Trophoblast cell (in vitro differentiated cells and primary cell): ENCODE measurements at regions not wholly inside any gene's neighbourhood (a gene's known extent, or its start where the extent isn't known, plus 50 kb on each side); places are given as distances from the start of the nearest gene placed in this dataset.

Experiments used
- DNase-seq, 2 donors: peaks; one replicate each; pipeline ENCODE4 v3.0.0-alpha.2; 2016
- H2AFZ ChIP-seq: 2 replicates; pipeline ENCODE4 v1.6.1; 2013; ENCODE audit warnings: low read length, moderate library complexity, mild to moderate bottlenecking; ENCODE audit not compliant: insufficient read depth, poor library complexity
- H2AK5ac ChIP-seq: 2 replicates; pipeline ENCODE4 v1.6.1; 2013; ENCODE audit warnings: mild to moderate bottlenecking, low read length
- H2BK120ac ChIP-seq: 2 replicates; pipeline ENCODE4 v1.6.1; 2013; ENCODE audit warnings: low read length, mild to moderate bottlenecking, moderate library complexity; ENCODE audit not compliant: insufficient read depth, poor library complexity
- H2BK12ac ChIP-seq: 2 replicates; pipeline ENCODE4 v1.6.1; 2013; ENCODE audit warnings: mild to moderate bottlenecking, low read length, moderate library complexity
- H2BK5ac ChIP-seq: 2 replicates; pipeline ENCODE4 v1.6.1; 2013; ENCODE audit warnings: low read length, low read depth, moderate library complexity, mild to moderate bottlenecking; ENCODE audit not compliant: poor library complexity
- H3K14ac ChIP-seq: 2 replicates; pipeline ENCODE4 v1.6.1; 2013; ENCODE audit warnings: mild to moderate bottlenecking, low read length
- H3K18ac ChIP-seq: 2 replicates; pipeline ENCODE4 v1.6.1; 2013; ENCODE audit warnings: mild to moderate bottlenecking, low read length
- H3K23ac ChIP-seq: 2 replicates; pipeline ENCODE4 v1.6.1; 2013; ENCODE audit warnings: low read length
- H3K27ac ChIP-seq: 2 replicates; pipeline ENCODE4 v1.5.1; 2013; ENCODE audit warnings: low read depth, mild to moderate bottlenecking, inconsistent platforms, low read length, moderate library complexity
- H3K27me3 ChIP-seq: 2 replicates; pipeline ENCODE4 v1.6.1; 2013; ENCODE audit warnings: inconsistent platforms, mild to moderate bottlenecking, low read length, moderate library complexity; ENCODE audit not compliant: insufficient read depth
- H3K36me3 ChIP-seq, 2 experiments: 1 replicate in 1 of 2; 2 replicates in 1 of 2; pipeline ENCODE4 v1.6.1; 2013; ENCODE audit warnings: low read length in 2 of 2, mild to moderate bottlenecking in 2 of 2, moderate library complexity in 1 of 2; ENCODE audit not compliant: insufficient read depth in 2 of 2, control insufficient read depth in 1 of 2
- H3K4ac ChIP-seq: 2 replicates; pipeline ENCODE4 v1.6.1; 2013; ENCODE audit warnings: low read depth, mild to moderate bottlenecking, low read length, moderate library complexity
- H3K4me1 ChIP-seq, 2 experiments: 1 replicate in 1 of 2; 2 replicates in 1 of 2; pipeline ENCODE4 v1.6.1; 2013; ENCODE audit warnings: low read length in 2 of 2, mild to moderate bottlenecking in 2 of 2, moderate library complexity in 1 of 2; ENCODE audit not compliant: insufficient read depth in 2 of 2, control insufficient read depth in 1 of 2
- H3K4me2 ChIP-seq: 2 replicates; pipeline ENCODE4 v1.6.1; 2013; ENCODE audit warnings: inconsistent platforms, mild to moderate bottlenecking, low read length, moderate library complexity
- H3K4me3 ChIP-seq: 2 replicates; pipeline ENCODE4 v1.5.1; 2013; ENCODE audit warnings: mild to moderate bottlenecking, low read depth, low read length, inconsistent platforms
- H3K79me1 ChIP-seq: one replicate; pipeline ENCODE4 v1.6.1; 2013; ENCODE audit warnings: low read length
- H3K79me2 ChIP-seq: 2 replicates; pipeline ENCODE4 v1.6.1; 2013; ENCODE audit warnings: low read length, mild to moderate bottlenecking; ENCODE audit not compliant: control insufficient read depth, insufficient read depth, poor library complexity
- H3K9ac ChIP-seq: 2 replicates; pipeline ENCODE4 v1.6.1; 2013; ENCODE audit warnings: mild to moderate bottlenecking, low read length
- H3K9me3 ChIP-seq: 2 replicates; pipeline ENCODE4 v1.6.1; 2013; ENCODE audit warnings: low read depth, mild to moderate bottlenecking, control low read depth, inconsistent platforms, low read length; ENCODE audit not compliant: insufficient read depth
- H4K12ac ChIP-seq: 2 replicates; pipeline ENCODE4 v1.6.1; 2013; ENCODE audit warnings: low read depth, mild to moderate bottlenecking, low read length, moderate library complexity
- H4K8ac ChIP-seq: 2 replicates; pipeline ENCODE4 v1.6.1; 2013; ENCODE audit warnings: low read depth, mild to moderate bottlenecking, low read length, moderate library complexity
- H4K91ac ChIP-seq: one replicate; pipeline ENCODE4 v1.6.1; 2013; ENCODE audit warnings: low read depth, mild to moderate bottlenecking, low read length, moderate library complexity
- WGBS: extraction: QIAGEN DNeasy Blood & Tissue Kit; methylation state at CpG from one replicate; pipeline ENCODE4 v1.1.7; 2013; ENCODE audit warnings: missing lambda C conversion rate; ENCODE audit not compliant: insufficient read length, insufficient coverage; ENCODE audit errors: extremely low coverage; 5-methylcytosine and 5-hydroxymethylcytosine counted together

- Histone ChIP-seq H3K4me1 (peaks cover 0 to 6% of the 10 kb centered on the region in 2 experiments), H2BK12ac (no peak overlapping the region), H3K79me2 (no peaks in the 10 kb centered on the region), H4K8ac (no peak overlapping the region), H3K36me3 (peaks cover 0 to 2% of the 10 kb centered on the region in 2 experiments), H3K27me3 (no peaks in the 10 kb centered on the region), H3K27ac (no peak overlapping the region), H4K91ac (no peak overlapping the region), H2AK5ac (no peak overlapping the region), H3K9me3 (no peaks in the 10 kb centered on the region), H3K18ac (no peak overlapping the region), H2AFZ (no peak overlapping the region), H3K14ac (no peak overlapping the region), H3K4ac (no peak overlapping the region), H3K9ac (no peak overlapping the region), H3K23ac (no peak overlapping the region), H3K79me1 (no peaks in the 10 kb centered on the region), H2BK5ac (no peak overlapping the region), H3K4me3 (no peak overlapping the region), H3K4me2 (no peak overlapping the region), H2BK120ac (no peak overlapping the region), H4K12ac (no peak overlapping the region)
- peak; percentile 76 to 91 for DNase-seq
- WGBS: no CpG with 5 or more reads among the region's 3 CpGs
These were observed 276.4 kb downstream of the TMX3 start for GRCh38 chr18:68438536-68438935.

GRCh38 chr18:68436485-68436884 lies 278.4 kb downstream of the TMX3 start:
- Histone ChIP-seq H3K4ac (no peak overlapping the region), H2AK5ac (no peak overlapping the region), H4K91ac (no peak overlapping the region), H3K27ac (no peak overlapping the region), H3K4me1 (peaks cover 0 to 11% of the 10 kb centered on the region in 2 experiments), H3K23ac (no peak overlapping the region), H3K9me3 (no peaks in the 10 kb centered on the region), H4K8ac (no peak overlapping the region), H3K4me2 (no peak overlapping the region), H2BK120ac (no peak overlapping the region), H4K12ac (no peak overlapping the region), H2BK5ac (no peak overlapping the region), H3K36me3 (peaks cover 0 to 2% of the 10 kb centered on the region in 2 experiments), H3K79me1 (peaks cover 2% of the 10 kb centered on the region), H3K27me3 (no peaks in the 10 kb centered on the region), H3K9ac (no peak overlapping the region), H2BK12ac (no peak overlapping the region), H3K14ac (no peak overlapping the region), H2AFZ (no peak overlapping the region), H3K18ac (no peak overlapping the region), H3K79me2 (no peaks in the 10 kb centered on the region), H3K4me3 (no peak overlapping the region)
- no CpG with 5 or more reads among the region's 5 CpGs for WGBS
- DNase-seq: peak; percentile 48 to 76

- no peaks in the 10 kb centered on the region for H3K9me3 ChIP-seq
- H3K79me1 ChIP-seq: peaks cover 6% of the 10 kb centered on the region
- no peak overlapping the region for H2AK5ac ChIP-seq
- no peak for DNase-seq
- no peak overlapping the region for H3K23ac ChIP-seq
- H3K79me2 ChIP-seq: no peaks in the 10 kb centered on the region
- H3K27ac ChIP-seq: no peak overlapping the region
- H2BK12ac ChIP-seq: no peak overlapping the region
- H3K9ac ChIP-seq: no peak overlapping the region
- no peaks in the 10 kb centered on the region for H3K27me3 ChIP-seq
- no peak overlapping the region for H3K14ac ChIP-seq
- H2BK5ac ChIP-seq: no peak overlapping the region
- no CpG with 5 or more reads among the region's 2 CpGs for WGBS
- H4K8ac ChIP-seq: no peak overlapping the region
- no peak overlapping the region for H2AFZ ChIP-seq
- no peak overlapping the region for H3K4ac ChIP-seq
- peaks cover 4 to 15% of the 10 kb centered on the region in 2 experiments for H3K4me1 ChIP-seq
- no peak overlapping the region for H3K18ac ChIP-seq
- no peak overlapping the region for H3K4me3 ChIP-seq
- H4K12ac ChIP-seq: no peak overlapping the region
- H3K36me3 ChIP-seq: peaks cover 0 to 2% of the 10 kb centered on the region in 2 experiments
- H3K4me2 ChIP-seq: no peak overlapping the region
- H4K91ac ChIP-seq: no peak overlapping the region
- H2BK120ac ChIP-seq: no peak overlapping the region
These were observed 279.3 kb downstream of the TMX3 start for GRCh38 chr18:68435581-68435980.

- H2BK120ac ChIP-seq: no peak overlapping the region
- no peak overlapping the region for H2BK5ac ChIP-seq
- peaks cover 4 to 9% of the 10 kb centered on the region in 2 experiments for H3K4me1 ChIP-seq
- peak overlapping the region; percentile 68 for H3K27ac ChIP-seq
- no peak overlapping the region for H3K4me3 ChIP-seq
- peaks cover 6% of the 10 kb centered on the region for H3K79me1 ChIP-seq
- H3K4ac ChIP-seq: no peak overlapping the region
- no CpG with 5 or more reads among the region's 5 CpGs for WGBS
- H3K23ac ChIP-seq: no peak overlapping the region
- no peak overlapping the region for H3K9ac ChIP-seq
- no peaks in the 10 kb centered on the region for H3K79me2 ChIP-seq
- H2BK12ac ChIP-seq: no peak overlapping the region
- H3K27me3 ChIP-seq: no peaks in the 10 kb centered on the region
- H4K91ac ChIP-seq: no peak overlapping the region
- H4K8ac ChIP-seq: no peak overlapping the region
- H3K4me2 ChIP-seq: no peak overlapping the region
- H4K12ac ChIP-seq: no peak overlapping the region
- H3K14ac ChIP-seq: no peak overlapping the region
- H2AK5ac ChIP-seq: no peak overlapping the region
- H3K9me3 ChIP-seq: peaks cover 1% of the 10 kb centered on the region
- no peak overlapping the region for H2AFZ ChIP-seq
- H3K36me3 ChIP-seq: no peaks in the 10 kb centered on the region
- H3K18ac ChIP-seq: no peak overlapping the region
- no peak for DNase-seq
These were observed 283.0 kb downstream of the TMX3 start for GRCh38 chr18:68431922-68432198.
